ENCODE measurements at regions not wholly inside any gene's neighbourhood (a gene's known extent, or its start where the extent isn't known, plus 50 kb on each side); places are given as distances from the start of the nearest gene placed in this dataset.
"Not testable (repeated sequence)": the region's sequence is repeated elsewhere in the genome, so short reads cannot be mapped to it uniquely, and the experiment has no call there.

GRCh38 chr7:13751766-13752165 lies 237.7 kb downstream of the ETV1 start:
- no peak overlapping the region for H3K27ac ChIP-seq
- TF ChIP-seq, protein P1, sequence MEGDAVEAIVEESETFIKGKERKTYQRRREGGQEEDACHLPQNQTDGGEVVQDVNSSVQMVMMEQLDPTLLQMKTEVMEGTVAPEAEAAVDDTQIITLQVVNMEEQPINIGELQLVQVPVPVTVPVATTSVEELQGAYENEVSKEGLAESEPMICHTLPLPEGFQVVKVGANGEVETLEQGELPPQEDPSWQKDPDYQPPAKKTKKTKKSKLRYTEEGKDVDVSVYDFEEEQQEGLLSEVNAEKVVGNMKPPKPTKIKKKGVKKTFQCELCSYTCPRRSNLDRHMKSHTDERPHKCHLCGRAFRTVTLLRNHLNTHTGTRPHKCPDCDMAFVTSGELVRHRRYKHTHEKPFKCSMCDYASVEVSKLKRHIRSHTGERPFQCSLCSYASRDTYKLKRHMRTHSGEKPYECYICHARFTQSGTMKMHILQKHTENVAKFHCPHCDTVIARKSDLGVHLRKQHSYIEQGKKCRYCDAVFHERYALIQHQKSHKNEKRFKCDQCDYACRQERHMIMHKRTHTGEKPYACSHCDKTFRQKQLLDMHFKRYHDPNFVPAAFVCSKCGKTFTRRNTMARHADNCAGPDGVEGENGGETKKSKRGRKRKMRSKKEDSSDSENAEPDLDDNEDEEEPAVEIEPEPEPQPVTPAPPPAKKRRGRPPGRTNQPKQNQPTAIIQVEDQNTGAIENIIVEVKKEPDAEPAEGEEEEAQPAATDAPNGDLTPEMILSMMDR (IDR thresholded peaks at IDR 0.05): no peak
- ATAC-seq (no peak), DNase-seq (no peak)
- intact Hi-C loops (cut with DNase I): no loop called here
- H3K27me3 ChIP-seq: no peaks in the 10 kb centered on the region
- H3K36me3 ChIP-seq: no peaks in the 10 kb centered on the region
- no peak overlapping the region for H3K4me3 ChIP-seq
- no peaks in the 10 kb centered on the region for H3K4me1 ChIP-seq
- no peaks in the 10 kb centered on the region for H3K9me3 ChIP-seq
- 53 to 60% methylated on average over 1 of the region's 1 CpG for WGBS, 2 donors

GRCh38 chr7:13757841-13758240 lies 231.6 kb downstream of the ETV1 start:
- TF ChIP-seq, protein P1 (IDR thresholded peaks at IDR 0.05): no peak
- H3K27ac ChIP-seq: no peak overlapping the region
- ATAC-seq (no peak), DNase-seq (no peak)
- no peak overlapping the region for H3K4me3 ChIP-seq
- no peaks in the 10 kb centered on the region for H3K36me3 ChIP-seq
- no peaks in the 10 kb centered on the region for H3K27me3 ChIP-seq
- no peaks in the 10 kb centered on the region for H3K4me1 ChIP-seq
- WGBS, 2 donors: 86% methylated on average over 1 of the region's 1 CpG
- intact Hi-C loops (cut with DNase I): no loop called here
- no peaks in the 10 kb centered on the region for H3K9me3 ChIP-seq

DNA sequence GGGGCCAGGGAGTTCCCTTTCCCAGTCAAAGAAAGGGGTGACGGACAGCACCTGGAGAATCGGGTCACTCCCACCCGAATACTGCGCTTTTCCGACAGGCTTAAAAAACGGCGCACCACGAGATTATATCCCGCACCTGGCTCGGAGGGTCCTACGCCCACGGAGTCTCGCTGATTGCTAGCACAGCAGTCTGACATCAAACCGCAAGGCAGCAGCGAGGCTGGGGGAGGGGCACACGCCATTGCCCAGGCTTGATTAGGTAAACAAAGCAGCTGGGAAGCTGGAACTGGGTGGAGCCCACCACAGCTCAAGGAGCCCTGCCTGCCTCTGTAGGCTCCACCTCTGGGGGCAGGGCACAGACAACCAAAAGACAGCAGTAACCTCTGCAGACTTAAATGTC lies 223.6 kb downstream of the ETV1 start:
- DNase-seq; H3K9me3 ChIP-seq; intact Hi-C loops (cut with DNase I); H3K36me3 ChIP-seq; ATAC-seq; H3K4me3 ChIP-seq; H3K27ac ChIP-seq; H3K27me3 ChIP-seq; H3K4me1 ChIP-seq: not testable (repeated sequence)
- 97 to 98% methylated on average over 11 to 13 of the region's 16 CpGs for WGBS, 2 donors

DNA sequence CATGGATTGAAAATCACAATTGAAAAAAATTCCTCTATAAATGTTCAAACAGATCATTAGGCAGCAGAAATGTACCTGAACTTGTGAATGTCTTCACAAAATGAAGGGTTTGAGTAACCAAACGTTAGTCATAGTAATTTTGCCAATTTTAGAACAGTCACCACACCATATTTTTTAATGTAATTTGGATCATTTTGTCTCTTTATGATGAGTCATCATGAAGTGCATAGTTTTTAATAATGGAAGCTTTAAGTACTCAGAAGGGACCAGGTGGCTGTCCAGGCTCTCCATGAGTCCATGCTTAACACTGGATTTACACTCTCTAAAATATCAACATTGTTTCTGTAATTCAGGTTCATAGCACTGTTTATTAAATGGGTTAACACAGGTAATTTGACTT lies 219.2 kb downstream of the ETV1 start:
- intact Hi-C loops (cut with DNase I): no loop called here
- Histone ChIP-seq H3K36me3 (no peaks in the 10 kb centered on the region), H3K9me3 (no peaks in the 10 kb centered on the region), H3K27me3 (no peaks in the 10 kb centered on the region), H3K4me3 (no peak overlapping the region), H3K27ac (no peak overlapping the region), H3K4me1 (no peaks in the 10 kb centered on the region)
- DNase-seq (no peak), ATAC-seq (no peak)
- WGBS, 2 donors: 56 to 59% methylated on average over 1 of the region's 1 CpG
- TF ChIP-seq, protein P1 (IDR thresholded peaks at IDR 0.05): no peak

DNA sequence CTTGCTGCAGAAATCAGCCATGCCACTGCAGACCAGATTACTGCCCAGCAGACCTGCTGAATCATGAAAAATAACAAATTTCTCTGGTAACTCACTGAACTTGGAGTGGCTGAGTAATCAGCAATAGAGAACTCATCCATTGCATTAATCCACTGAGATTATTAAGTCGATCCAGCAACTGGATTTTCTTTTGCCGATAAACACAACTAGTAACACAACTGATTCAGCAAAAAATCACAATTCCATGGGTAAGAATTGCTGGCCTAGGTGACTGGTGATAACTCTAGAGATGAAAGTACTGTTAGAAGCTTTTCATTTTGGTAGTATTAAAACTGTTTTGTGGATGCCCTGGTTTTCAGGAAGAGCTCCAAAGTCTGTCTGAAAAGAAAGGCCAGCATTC lies 214.5 kb downstream of the ETV1 start:
- WGBS, 2 donors: 93 to 96% methylated on average over 2 of the region's 2 CpGs
- no peaks in the 10 kb centered on the region for H3K9me3 ChIP-seq
- TF ChIP-seq, protein P1 (IDR thresholded peaks at IDR 0.05): no peak
- H3K36me3 ChIP-seq: no peaks in the 10 kb centered on the region
- ATAC-seq (no peak), DNase-seq (no peak)
- H3K4me3 ChIP-seq: no peak overlapping the region
- H3K27ac ChIP-seq: no peak overlapping the region
- H3K27me3 ChIP-seq: no peaks in the 10 kb centered on the region
- intact Hi-C loops (cut with DNase I): no loop called here
- no peaks in the 10 kb centered on the region for H3K4me1 ChIP-seq

Measured in heart right ventricle (tissue), 16 donors.